ENCODE measurements at regions not wholly inside any gene's neighbourhood (a gene's known extent, or its start where the extent isn't known, plus 50 kb on each side); places are given as distances from the start of the nearest gene placed in this dataset.
"Not testable (repeated sequence)": the region's sequence is repeated elsewhere in the genome, so short reads cannot be mapped to it uniquely, and the experiment has no call there.

- H2BK15ac ChIP-seq (ENCODE audit: low read length); H4K8ac ChIP-seq (ENCODE audit: extremely low read depth, insufficient read depth, low read length); H3K4me1 ChIP-seq (replicated peaks in 1 of 4; ENCODE audit: control insufficient read depth in 3 of 4, insufficient read depth in 4 of 4, low read length in 3 of 4); H3K27me3 ChIP-seq (replicated peaks in 1 of 4; ENCODE audit: control insufficient read depth in 3 of 4, extremely low read depth in 1 of 4, insufficient read depth in 3 of 4, low read length in 3 of 4); H3K23me2 ChIP-seq (ENCODE audit: low read depth, low read length); H4K91ac ChIP-seq (replicated peaks; ENCODE audit: insufficient read length, low read length); H3K56ac ChIP-seq (replicated peaks; ENCODE audit: insufficient read length, low read depth, low read length); H3K36me3 ChIP-seq (ENCODE audit: control insufficient read depth in 2 of 4, insufficient read depth in 4 of 4, low read length in 3 of 4); H3K27ac ChIP-seq (ENCODE audit: low read depth, low read length); H4K5ac ChIP-seq (ENCODE audit: insufficient read length, low read depth, low read length); H3K4me2 ChIP-seq (ENCODE audit: insufficient read depth in 1 of 2, low read depth in 2 of 2, low read length in 2 of 2); H3K79me1 ChIP-seq (ENCODE audit: low read depth, low read length); POLR2A ChIA-PET (ENCODE audit: partially characterized antibody); H3K4me3 ChIP-seq (ENCODE audit: extremely low read depth in 1 of 4, insufficient read depth in 2 of 4, low read depth in 3 of 4, low read length in 4 of 4); H3K23ac ChIP-seq (ENCODE audit: insufficient read length); H3K9ac ChIP-seq (replicated peaks in 1 of 4; ENCODE audit: extremely low read depth in 1 of 4, low read depth in 3 of 4, low read length in 3 of 4); H2AK5ac ChIP-seq (ENCODE audit: low read depth, low read length); DNase-seq (ENCODE audit: low read depth in 1 of 2, low spot score in 2 of 2); H3K4ac ChIP-seq (replicated peaks; ENCODE audit: insufficient read length, low read depth, low read length); H4K20me1 ChIP-seq (replicated peaks in 1 of 2; ENCODE audit: control insufficient read depth in 1 of 2, insufficient read depth in 2 of 2, low read length in 2 of 2); H3K79me2 ChIP-seq (ENCODE audit: control insufficient read depth in 1 of 2, insufficient read depth in 2 of 2, low read length in 2 of 2); H2BK20ac ChIP-seq (ENCODE audit: low read length); H2BK12ac ChIP-seq (ENCODE audit: low read depth, low read length); H2BK5ac ChIP-seq (ENCODE audit: low read depth, low read length); H2BK120ac ChIP-seq (replicated peaks; ENCODE audit: low read depth, low read length); H3K9me3 ChIP-seq (ENCODE audit: insufficient read depth in 2 of 2, low read depth in 1 of 2, low read length in 1 of 2); H2AFZ ChIP-seq (ENCODE audit: low read length); H3K14ac ChIP-seq (ENCODE audit: insufficient read length); H3K18ac ChIP-seq (ENCODE audit: extremely low read depth, low read length): not testable (repeated sequence)
- 78% methylated on average over 9 of the region's 10 CpGs; no CpG with 5 or more reads in 1 of the 2 experiments for WGBS, 2 experiments (ENCODE audit: extremely low coverage in 1 of 2, insufficient coverage in 1 of 2, insufficient read length in 1 of 2, insufficient replicate concordance in 2 of 2, low coverage in 1 of 2, low lambda C conversion rate in 2 of 2, missing lambda C conversion rate in 1 of 2)
- TF ChIP-seq RAD21 (IDR thresholded peaks at IDR 0.05 in 1 of 2, conservative IDR thresholded peaks at IDR 0.05 in 1 of 2; ENCODE audit: low read depth in 2 of 2, low read length in 2 of 2) (0 out of 4 replicates have a peak, but pooled peaks of 1 of the 2 experiments have one; percentile 6), CTCF (IDR thresholded peaks at IDR 0.05; ENCODE audit: control extremely low read depth in 1 of 3, insufficient read depth in 1 of 3, low read depth in 1 of 3, low read length in 3 of 3) (peak in 2 of 3 experiments; percentile 12 to 47; a peak in 2 of 4 replicates)
- CTCF ChIA-PET (ENCODE audit: partially characterized antibody), result interaction anchor here (0.6 to 2.5 kb wide), 12 partner anchors 9 to 904 kb away, joined by 3 to 12 read pairs (median 3); no protein-coding TSS in a partner anchor
- peak; percentile 52 for FAIRE-seq
These were observed 137.8 kb upstream of the GRK3 start for GRCh38 chr22:25426530-25427308.

Data from H1 (cell line).